ENCODE measurements at regions not wholly inside any gene's neighbourhood (a gene's known extent, or its start where the extent isn't known, plus 50 kb on each side); places are given as distances from the start of the nearest gene placed in this dataset.

- no peak for TF ChIP-seq U2AF1 (optimal IDR thresholded peaks at IDR 0.05; ENCODE audit: low read depth, low read length)
Measured at GRCh38 chr4:18077808-18078207, 56.3 kb upstream of the LCORL start (continued).

GRCh38 chr4:18075823-18076433, 54.4 kb upstream of the LCORL start:
- peak; percentile 56 for DNase-seq (ENCODE audit: low spot score)
- 28% methylated on average over 8 of the region's 8 CpGs for WGBS (ENCODE audit: low lambda C conversion rate)
- peak overlapping the region; percentile 24; the same call in 1 of the 2 replicates for H3K4me2 ChIP-seq (ENCODE audit: low read depth, low read length)
- no peaks in the 10 kb centered on the region; the same call in 1 of the 2 replicates for H3K9me3 ChIP-seq (ENCODE audit: low read length)
- no TSS peak for BruUV-seq (replicated peaks)
- intact Hi-C loops (cut with micrococcal nuclease; ENCODE audit: unreplicated experiment) (loop anchor here (1.0 kb wide), 1 partner anchor 517 kb away; no protein-coding TSS in a partner anchor), in situ Hi-C loops (cut with HindIII; ENCODE audit: extremely low pct_ligation_motif_present, low pct_unique_long_range_greater_than_20kb) (no loop called here)
- H3K27me3 ChIP-seq (ENCODE audit: control insufficient read depth in 1 of 2, insufficient read depth in 2 of 2, low read length in 2 of 2) = peaks cover 0 to 2% of the 10 kb centered on the region in 2 experiments; a peak in 2 of 5 replicates
- H2AFZ ChIP-seq (ENCODE audit: low read length) = no peak overlapping the region
- H4K20me1 ChIP-seq (ENCODE audit: insufficient read depth, low read length) = no peaks in the 10 kb centered on the region
- POLR2A ChIA-PET = no interaction called here
- H3K36me3 ChIP-seq (replicated peaks in 1 of 2; ENCODE audit: control insufficient read depth in 1 of 2, insufficient read depth in 2 of 2, low read length in 2 of 2) = no peaks in the 10 kb centered on the region
- H3K4me3 ChIP-seq (replicated peaks in 1 of 3; ENCODE audit: insufficient read depth in 1 of 3, low read depth in 2 of 3, low read length in 3 of 3) = no peak overlapping the region; a peak in 1 of 6 replicates
- peak; percentile 78 for ATAC-seq
- no peaks in the 10 kb centered on the region for H3K4me1 ChIP-seq (ENCODE audit: insufficient read depth, low read length)
- H3K27ac ChIP-seq (ENCODE audit: extremely low read length, insufficient read depth, low read length) = no peak overlapping the region
- no peaks in the 10 kb centered on the region for H3K79me2 ChIP-seq (ENCODE audit: insufficient read depth, low read length)
- CTCF ChIA-PET (ENCODE audit: low intra/inter-chr PET ratio, low total read pairs) = no interaction called here
- FAIRE-seq = no peak
- H3K9ac ChIP-seq (ENCODE audit: insufficient read depth, low read depth, low read length) = no peak overlapping the region
- no peak for TF ChIP-seq ATF7 (IDR thresholded peaks at IDR 0.05)
- no peak for TF ChIP-seq ATF7 (CRISPR knock-in tag; IDR thresholded peaks at IDR 0.05)
- no peak for TF ChIP-seq ZNF646 (CRISPR knock-in tag; IDR thresholded peaks at IDR 0.05)
- TF ChIP-seq THAP11 (CRISPR knock-in tag; IDR thresholded peaks at IDR 0.05) = peak; percentile 59
- peak; percentile 98 for TF ChIP-seq CBX1 (IDR thresholded peaks at IDR 0.05; ENCODE audit: low read depth)
- peak; percentile 16; the same call in 1 of the 2 replicates for TF ChIP-seq STAG1 (CRISPR knock-in tag; IDR thresholded peaks at IDR 0.05)
- peak; percentile 1; the same call in 1 of the 2 replicates for TF ChIP-seq SMC3 (IDR thresholded peaks at IDR 0.05; ENCODE audit: low read length)
- no peak for TF ChIP-seq JDP2 (CRISPR knock-in tag; IDR thresholded peaks at IDR 0.05; ENCODE audit: borderline replicate concordance)
- no peak for TF ChIP-seq SNAI1 (CRISPR knock-in tag; IDR thresholded peaks at IDR 0.05; ENCODE audit: borderline replicate concordance)
- TF ChIP-seq POGZ (CRISPR knock-in tag; IDR thresholded peaks at IDR 0.05) = peak; percentile 76
- no peak for TF ChIP-seq USF2 (IDR thresholded peaks at IDR 0.05; ENCODE audit: low read depth, low read length)
- peak; percentile 37; the same call in 1 of the 2 replicates for TF ChIP-seq USF2 (CRISPR knock-in tag; IDR thresholded peaks at IDR 0.05; ENCODE audit: borderline replicate concordance)
- TF ChIP-seq CBX5 (CRISPR knock-in tag; IDR thresholded peaks at IDR 0.05; ENCODE audit: borderline replicate concordance) = peak; percentile 80
- no peak for TF ChIP-seq GPN1 (CRISPR knock-in tag; IDR thresholded peaks at IDR 0.05; ENCODE audit: borderline replicate concordance)
- TF ChIP-seq MAFG (CRISPR knock-in tag; IDR thresholded peaks at IDR 0.05) = peak; percentile 85
- peak; percentile 20; the same call in 1 of the 2 replicates for TF ChIP-seq ELF1 (CRISPR knock-in tag; IDR thresholded peaks at IDR 0.05)

Measured in HepG2 (cell line).